NCI-H2107 treated with DMSO at 0.1 percent for 48 hours (cell line): ENCODE measurements at regions not wholly inside any gene's neighbourhood (a gene's known extent, or its start where the extent isn't known, plus 50 kb on each side); places are given as distances from the start of the nearest gene placed in this dataset.

Experiments used
- DNase-seq: peaks from one replicate; lab custom pipeline; 2025; ENCODE audit not compliant: unreplicated experiment; lab: John Stamatoyannopoulos, UW

DNA sequence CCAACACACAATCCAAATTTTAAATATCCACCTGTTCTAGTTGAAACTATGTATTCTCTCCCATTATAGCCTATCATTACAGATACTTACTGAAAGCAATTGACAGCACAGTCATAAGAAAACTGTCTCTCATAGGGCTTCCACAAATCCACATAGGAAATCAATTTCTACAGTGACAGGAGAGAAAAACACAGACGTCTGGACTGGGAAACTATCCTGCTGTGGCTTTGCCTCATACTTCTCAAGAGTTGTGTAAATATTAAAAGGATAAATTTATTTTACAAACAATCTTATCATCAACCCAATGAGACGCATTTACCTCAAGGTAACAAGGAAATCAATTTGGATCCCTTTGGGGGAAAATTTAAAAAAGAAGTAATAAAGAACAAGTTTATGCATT is 517.5 kb downstream of the EFNA5 start:
- DNase-seq: no peak

DNA sequence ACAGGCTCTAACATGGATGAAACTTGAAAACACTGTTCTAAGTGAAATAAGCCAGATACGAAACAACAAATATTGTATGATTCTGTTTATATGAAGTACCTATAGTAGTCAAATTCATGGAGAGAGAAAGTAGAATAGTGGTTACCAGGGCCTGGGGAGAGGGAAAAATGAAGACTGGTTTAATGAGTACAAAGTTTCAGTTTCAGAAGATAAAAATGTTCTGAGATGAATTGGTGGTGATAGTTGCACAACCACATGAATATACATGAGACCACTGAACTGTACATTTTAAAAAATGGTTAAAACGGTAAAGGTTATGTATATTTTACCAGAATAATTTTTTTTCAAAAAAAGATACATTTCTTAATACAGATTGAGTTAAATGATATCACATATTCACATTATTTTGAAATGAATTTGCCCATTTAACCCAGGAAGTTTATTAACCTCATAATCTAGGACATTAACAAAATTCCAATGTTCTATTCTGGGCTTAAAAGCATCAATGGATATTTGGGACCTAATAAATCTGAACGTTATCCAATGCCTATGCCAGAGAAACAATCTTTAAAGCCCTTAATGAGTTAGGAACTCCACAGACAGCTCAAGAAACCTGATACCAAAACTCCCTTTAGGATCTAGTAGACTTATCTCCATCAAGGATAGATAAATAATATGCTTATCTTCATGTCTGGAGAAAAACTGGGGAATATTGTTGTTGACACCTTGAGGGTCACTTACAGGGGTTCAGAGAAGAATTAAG is 521.3 kb downstream of the EFNA5 start:
- DNase-seq: no peak

DNA sequence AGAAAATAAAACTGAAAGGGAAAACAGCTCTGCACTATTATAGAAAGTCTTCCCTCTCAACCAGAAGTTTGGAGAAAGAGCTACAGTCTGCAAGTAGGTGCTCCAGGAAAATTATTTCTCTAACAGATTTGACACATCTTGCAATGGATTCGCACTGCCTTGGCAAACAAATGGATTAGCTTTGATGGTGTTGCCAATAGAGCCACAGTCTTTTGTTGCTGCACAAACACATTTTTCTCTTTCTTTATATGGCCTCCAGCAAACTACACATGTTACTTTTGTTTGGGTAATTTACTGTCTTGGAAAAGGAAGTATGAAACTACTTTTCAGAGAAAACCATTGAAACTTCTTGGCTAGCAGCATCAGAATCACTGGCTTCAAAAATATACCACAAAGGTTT is 523.1 kb downstream of the EFNA5 start:
- no peak for DNase-seq

DNA sequence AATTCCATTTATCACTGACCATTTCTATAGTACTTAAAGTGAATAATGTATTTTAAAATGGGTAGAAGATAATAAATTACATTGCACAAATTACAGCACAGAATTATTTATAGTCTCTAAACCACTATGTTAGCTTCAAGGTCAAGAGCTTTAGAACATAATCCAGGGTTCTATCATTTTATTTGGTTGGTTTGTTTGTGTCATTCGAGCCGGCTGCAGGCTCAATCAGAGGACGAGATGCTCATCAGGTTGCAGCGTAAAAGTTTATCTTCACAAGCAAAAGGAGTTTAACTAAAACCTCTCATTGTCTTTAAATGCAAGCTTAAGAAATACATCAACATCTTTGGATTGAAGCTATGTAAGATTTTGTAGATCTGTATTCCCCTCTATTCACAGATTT is 523.8 kb downstream of the EFNA5 start:
- DNase-seq: no peak

DNA sequence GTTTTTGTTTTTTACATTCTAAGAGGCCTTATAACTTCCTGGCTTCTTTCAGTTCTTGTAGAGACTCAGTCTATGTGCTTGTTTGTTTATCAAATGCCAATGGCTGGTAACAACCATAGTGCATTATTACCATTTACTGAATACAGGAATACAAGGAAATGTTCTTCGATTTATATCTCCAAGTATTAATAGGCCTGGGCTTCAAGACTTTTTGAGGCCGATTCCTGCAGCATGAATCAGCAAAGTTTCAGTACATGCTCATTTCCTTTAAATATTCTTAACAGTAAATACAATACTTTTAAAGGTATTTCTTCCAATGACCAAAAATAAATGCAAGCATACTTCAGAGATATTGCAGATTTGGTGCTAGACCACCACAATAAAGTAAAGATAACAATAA is 535.3 kb downstream of the EFNA5 start:
- no peak for DNase-seq

DNA sequence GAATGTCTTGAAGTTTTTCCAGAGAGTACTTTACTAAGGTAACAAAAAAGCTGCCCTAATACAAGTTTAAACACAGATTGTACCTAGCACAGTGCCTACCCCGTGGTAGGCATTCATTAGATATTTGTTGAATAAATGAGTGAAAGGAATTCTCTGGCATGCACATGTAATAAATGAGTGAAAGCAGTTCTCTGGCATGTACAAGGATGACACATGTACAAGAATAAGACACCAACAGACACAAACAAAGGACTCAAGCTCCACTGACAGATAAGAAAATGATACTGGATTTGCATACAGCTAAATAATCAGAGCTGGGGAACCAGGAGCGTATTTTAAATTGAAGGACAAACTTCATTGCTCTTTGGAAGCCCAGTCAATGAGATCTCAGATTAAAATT is 535.8 kb downstream of the EFNA5 start:
- DNase-seq: no peak

DNA sequence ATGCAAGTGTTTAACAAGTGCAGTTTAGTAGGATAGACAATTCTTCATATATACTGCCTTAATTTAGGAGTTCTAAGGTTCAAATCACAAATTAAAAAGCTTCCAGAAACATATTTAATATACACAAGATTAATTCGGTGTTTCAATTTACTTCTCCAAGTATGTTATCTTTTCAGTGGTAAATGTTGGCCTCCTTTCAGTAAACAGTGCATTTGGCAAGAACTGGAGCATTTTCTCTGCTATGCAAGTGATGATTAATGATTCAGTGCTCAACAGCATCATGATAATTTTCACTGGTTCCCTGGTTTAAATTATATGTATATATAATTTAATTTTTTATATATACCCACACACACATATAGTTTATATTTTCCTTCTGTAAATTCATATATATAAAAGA is 541.7 kb downstream of the EFNA5 start:
- no peak for DNase-seq

DNA sequence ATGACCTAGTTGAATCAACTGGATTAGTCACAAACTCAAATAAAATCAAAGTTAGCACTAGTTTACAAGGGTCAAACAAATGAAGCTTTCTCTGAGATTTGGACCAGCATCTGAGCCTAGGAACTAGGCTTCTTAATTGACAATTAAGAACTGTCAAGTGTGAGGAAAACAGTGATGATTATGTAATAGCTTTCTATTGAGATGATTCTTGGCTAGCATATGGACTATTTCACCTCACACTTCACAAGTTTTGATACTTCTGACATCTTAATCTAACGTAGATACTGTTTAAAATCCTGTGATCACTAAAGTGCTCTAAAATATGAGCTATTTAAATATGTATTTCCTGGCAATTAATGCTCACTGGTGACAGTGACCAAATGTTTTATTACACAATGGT is 542.9 kb downstream of the EFNA5 start:
- no peak for DNase-seq

DNA sequence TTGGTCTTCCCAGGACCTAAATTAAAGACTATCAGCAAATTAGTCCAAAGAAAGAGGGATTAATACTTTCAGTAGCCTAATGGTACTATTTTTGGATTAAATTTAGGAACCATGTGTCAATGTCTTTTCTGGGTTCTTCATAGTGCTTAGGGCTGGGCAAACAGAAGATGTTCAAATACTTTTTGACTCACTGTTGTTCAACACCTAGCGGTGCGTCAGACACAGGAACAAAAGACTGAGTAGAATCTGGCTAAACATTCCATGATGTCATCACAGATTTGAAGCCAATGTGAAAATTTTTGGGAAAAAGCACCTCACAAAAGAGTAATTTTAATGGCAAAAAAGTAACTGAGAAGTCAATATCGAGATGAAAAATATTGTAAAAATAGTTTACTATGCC is 544.4 kb downstream of the EFNA5 start:
- DNase-seq: no peak

DNA sequence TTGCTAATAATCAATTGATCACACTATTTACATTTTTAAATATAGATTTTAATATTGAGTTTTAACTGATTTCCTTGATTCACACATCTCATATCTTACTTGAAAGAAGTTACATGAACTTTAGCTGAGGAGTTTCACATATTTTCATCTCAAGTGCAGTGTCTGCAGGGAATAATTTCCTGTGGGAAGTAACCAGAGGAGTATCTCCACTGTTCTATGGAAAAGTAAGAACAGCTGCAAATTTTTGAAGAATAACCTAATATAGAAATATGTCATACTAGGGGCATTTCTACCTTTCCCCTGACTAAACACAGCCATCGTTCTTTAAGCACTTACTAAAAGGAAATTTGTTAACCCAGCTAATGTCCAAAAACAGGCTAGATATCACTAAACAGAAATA is 546.4 kb downstream of the EFNA5 start:
- no peak for DNase-seq

DNA sequence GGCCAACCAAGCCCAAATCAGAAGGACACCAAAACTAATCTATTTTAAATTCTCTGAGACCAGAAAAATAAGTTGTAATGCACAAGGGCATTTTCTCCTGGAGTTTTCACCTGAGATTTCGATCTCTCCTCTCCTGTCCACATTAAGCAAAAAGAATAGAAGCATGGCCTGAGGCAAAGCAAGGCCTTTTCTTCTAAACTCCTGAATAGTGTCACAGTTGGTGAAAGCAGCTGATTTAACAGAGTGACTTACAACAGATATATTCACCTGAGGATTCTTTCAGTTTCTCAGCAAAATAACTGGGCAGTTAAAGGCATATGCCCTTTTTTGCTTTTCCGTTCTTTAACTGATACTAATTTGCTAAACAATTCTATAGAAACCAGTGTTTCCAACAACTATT is 547.7 kb downstream of the EFNA5 start:
- no peak for DNase-seq

DNA sequence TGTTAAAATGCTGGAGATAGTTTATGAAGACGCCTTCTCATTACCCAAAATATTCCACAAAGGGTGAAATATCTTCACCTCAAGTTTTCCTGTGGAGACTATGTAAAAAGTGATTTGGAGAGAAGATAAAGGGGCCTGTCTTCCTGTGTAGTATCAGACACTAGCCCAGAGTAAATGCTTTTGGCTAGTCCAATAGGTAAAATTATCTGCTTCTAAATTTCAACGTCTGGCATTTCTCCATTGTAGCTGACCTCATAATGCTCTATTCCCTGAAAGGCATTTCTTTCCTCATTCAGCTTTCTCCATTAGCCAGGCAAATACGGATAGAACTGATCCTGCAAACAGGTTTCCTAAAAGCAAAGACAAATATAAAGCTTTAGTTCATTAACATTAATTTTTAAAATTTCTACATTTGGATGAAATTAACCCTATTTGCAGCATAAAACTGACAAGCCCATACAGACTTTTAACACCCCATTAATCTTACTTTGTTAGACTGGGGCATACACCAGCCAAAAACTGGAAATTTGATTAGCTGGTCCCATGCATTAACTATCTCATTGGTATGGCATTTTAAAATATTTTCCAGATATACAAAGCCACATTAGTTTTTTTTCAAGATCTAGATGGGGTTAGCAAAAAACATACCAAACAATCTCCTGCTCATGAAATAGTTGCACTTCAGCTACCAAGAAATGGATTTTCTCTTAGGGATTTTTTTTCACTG is 548.8 kb downstream of the EFNA5 start:
- no peak for DNase-seq

DNA sequence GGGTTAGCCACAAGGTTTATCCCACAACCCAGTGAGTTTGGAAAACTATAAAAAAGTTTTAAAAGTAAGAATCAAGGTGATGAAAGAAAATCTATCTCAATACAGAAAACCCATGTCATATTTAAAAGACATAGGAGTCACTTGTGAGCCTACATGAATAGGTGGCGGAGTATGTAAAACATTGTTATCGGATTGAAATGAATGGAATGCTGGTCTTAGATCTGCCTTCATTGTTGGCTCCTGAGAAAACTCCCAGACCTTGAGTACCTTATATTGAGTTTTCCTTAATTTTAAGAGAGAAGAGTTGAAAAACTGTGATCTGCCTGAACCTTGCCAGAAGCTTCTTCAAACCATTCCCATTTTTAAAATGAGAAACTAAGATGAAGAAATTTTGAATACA is 551.1 kb downstream of the EFNA5 start:
- DNase-seq: no peak

DNA sequence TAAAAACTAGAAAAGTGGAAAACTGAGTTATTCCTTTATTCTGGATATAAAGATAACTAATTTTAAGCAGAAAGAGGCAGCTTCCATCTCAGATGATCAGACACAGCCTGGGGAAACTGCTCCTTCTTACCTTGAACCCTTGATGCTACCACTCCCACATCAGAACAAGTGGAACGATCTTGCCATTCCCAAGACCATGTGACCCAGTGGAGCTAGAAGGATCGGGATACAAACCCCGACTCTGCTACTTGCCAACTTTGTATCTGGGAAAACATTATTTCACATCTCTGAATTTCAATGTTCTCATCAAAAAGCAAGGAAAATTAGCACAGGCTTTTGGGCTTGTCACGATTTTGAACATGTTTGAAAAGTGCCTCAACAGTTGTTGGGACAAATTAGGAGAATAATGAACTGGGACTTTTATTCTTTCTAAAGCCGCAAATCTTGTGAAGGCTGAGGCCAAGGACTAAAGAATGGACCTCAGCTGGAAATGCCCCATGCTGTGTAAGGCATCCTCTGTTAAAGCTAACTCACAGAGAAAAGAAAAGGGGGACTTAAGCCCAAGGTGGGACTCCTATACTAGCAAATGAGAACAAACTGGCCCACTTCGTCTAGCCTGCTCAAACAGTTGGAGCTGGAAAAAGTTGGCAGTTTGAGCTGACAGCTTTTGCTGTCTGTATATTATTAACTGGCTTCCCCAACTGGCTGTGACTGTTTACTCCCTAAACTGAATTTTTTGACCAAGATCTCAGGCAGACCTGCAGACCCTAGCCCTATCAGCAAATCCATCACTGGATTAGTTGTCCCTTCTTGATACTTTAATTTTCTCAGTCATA is 552.3 kb downstream of the EFNA5 start:
- no peak for DNase-seq

DNA sequence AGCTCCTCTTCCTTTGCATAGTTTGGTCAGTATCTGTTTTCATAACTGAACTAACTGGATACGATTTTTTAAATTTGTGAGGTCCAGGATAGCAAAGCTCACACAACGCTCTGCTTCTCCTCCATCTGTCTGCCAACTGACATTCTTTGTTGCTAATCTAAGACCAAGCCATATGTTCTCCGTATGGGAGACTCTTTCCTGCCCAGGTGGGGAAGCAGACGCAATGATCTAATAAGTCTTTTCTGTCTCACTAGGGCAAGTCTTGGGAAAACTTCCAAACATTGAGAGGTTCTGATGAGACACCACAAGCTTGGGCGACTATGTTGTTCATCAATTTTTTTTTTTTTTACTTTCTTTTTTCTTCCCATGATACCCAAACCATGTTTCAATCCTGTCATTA is 558.5 kb downstream of the EFNA5 start:
- no peak for DNase-seq

DNA sequence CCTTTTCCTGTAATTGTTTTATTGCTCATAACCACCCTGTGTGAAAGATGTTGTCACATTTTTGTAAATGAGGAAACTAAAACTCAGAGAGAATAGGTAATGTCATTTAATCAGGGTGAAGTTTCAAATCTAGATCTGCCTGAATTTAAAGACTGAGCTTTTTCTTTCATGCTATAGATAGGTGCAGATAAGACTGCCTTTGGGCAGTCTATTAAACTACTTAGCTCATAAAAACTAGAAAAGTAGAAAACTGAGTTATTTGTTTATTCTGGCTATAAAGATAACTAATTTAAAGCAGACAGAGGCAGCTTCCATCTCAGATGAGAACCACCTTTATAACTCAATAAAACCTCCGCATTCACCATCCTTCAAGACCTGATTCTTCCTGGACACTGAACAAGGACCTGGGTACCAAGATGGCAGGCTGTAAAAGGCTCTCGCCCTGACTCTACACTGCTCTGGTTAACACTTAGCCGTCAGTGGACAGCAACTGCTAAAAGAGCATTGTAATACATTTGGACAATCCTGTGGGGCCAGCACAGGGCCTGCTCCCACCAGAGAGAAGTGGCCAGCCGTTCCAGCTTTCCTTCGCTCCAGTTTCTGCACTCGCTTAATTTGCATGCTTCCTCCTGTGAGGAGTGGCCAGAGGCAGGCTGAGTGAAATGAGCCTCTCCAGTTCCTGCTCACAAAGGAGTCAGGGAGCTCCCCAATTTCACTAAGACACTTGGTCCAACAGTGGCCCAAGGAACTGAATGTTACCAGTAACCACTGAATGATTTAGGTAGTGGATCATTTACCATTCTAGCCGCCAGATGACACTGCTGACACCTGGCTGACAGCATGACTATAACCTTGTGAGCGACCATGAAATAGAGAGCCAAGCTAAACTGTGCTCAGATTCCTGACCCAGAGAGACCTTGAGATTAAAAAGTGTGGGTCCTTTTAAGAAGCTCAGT is 566.4 kb downstream of the EFNA5 start:
- no peak for DNase-seq

DNA sequence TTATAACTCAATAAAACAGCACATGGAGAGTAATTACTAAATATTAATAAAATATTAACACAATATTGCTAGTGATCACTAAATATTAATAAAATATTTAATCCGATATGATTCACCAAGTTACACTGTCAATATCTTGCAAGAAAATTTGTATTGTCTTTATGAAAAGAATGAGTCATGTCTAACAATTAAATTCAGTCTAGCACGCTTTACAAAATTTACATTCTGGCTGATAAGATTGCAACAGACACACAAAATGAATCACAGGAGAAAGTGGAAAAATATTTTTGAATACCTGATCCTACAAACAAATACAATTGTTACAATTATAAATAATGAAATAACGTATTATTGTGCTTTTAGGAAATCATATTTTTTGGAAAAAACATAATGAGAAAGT is 567.2 kb downstream of the EFNA5 start:
- DNase-seq: no peak

DNA sequence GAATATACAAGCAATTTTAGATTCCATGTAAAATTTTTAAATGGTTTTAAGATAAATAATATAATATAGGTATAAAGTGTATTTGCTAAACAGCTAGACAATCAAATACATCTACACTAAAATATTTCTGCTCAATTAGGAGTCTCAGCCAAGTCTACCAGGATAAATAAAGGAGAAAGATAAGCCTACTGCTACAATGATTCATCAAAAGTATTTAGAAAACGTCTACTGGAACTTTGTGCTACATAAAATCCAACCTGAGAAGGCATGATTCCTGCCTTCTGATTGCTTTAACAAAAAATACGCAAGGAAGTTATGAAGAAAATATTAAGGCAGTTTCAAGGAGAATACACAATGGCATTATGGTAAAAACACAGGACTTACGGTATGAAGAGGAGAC is 570.6 kb downstream of the EFNA5 start:
- DNase-seq: no peak

DNA sequence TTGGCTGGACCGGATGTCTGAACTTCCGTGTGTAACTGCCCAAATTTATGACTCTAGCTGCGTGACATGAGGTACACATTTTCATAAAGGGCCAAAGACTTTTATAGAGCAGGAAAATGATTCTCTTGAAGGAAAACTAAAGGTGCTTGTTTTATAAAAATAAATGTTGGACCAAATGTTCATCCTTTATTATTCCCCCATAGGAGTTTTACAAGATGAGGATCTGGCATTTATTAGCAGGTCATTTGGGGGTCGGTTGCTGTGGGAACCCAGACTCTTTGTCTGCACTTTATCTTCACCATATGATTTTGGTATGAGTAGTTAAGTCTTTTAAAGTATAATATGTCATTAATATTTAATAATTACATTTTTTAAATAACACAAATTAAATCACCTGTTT is 571.2 kb downstream of the EFNA5 start:
- no peak for DNase-seq

DNA sequence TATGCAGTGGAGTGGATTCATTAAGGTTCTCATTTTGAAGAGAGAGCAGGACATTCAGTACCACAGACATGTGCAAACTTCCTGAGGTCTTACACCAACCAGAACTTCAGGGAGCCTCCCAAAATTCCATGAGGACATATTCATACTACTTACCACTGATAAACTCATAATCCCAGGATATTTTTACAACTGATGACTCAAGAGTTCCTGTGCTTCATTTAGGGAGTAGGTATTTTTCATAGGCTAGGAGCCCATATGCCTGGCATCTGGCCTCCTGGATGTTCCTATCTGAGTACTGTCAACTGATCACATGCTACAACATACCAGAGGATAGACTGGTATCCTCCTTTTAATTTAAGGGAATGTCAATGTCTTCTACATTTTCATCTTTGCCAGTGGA is 578.0 kb downstream of the EFNA5 start:
- DNase-seq: no peak

DNA sequence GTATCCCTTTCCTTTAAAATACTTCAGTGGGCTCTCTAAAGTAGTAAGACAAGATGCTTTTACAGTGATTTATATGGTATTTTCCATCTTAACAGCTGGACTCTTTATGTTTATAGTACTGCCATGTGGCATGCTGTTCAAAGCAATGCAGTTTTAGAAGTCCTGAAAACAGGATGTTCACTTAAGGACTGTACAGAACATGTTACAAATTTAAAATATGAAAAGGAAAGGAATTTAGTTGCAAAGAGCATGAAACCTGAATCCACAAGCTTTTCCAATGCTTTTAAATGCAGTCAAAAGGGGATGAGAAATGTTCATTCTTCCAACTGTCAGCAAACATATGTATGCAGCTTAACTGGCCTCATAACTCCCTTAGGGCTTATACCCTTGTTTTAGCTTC is 580.2 kb downstream of the EFNA5 start:
- DNase-seq: no peak
